GM12865 (cell line): ENCODE measurements at regions not wholly inside any gene's neighbourhood (a gene's known extent, or its start where the extent isn't known, plus 50 kb on each side); places are given as distances from the start of the nearest gene placed in this dataset.

Experiments
- DNase-seq: peaks from one replicate; pipeline ENCODE4 v3.0.0; 2010; ENCODE audit warnings: low read depth
- H3K4me3 ChIP-seq: 2 replicates; pipeline ENCODE4 v1.5.1; 2011; ENCODE audit warnings: mild to moderate bottlenecking, low read depth, low read length, control low read depth
- CTCF ChIP-seq: IDR thresholded peaks from 2 replicates; pipeline ENCODE4 v1.5.1; 2011; ENCODE audit warnings: low read length, control low read depth, low read depth, inconsistent platforms; ENCODE audit not compliant: insufficient read depth; ENCODE audit errors: missing control alignments

DNA sequence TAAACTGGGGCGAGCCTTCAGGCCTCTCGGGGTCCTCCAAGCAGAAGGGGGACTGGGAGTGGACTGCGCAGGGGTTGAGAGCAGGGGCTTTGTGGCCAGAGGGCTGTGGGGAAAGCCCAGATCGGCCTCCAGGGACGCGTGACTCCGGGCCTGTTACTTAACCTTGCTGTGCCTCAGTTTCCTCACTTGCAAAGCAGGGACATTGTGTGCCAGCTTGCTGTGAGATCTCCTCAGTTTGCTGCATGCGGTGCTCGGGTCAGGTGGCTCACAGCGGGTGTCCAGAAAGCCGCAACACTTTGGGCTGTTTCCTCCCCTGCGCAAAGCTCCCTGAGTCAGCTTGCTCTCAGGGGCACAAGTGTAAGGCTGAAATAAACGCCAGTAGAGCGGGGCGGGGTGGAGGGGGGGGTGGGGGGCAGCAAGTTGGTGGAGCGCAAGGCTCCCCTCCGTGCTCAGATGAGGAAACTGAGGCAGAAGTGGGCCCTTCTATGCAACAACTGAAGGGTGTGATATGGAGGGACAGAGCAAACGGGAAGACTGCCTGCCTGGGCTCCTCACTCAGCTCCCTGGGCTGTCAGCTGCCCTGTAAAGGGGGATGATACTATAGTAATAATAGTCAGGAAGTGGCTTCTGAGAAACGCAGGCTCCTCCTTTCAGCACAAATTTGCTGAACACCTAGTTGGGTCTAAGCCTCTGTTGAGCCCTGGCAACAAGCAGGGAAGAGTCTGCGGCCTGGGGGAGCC, 101.0 kb downstream of the HMX1 start:
- no peak overlapping the region for H3K4me3 ChIP-seq
- TF ChIP-seq CTCF: no peak
- DNase-seq: no peak

DNA sequence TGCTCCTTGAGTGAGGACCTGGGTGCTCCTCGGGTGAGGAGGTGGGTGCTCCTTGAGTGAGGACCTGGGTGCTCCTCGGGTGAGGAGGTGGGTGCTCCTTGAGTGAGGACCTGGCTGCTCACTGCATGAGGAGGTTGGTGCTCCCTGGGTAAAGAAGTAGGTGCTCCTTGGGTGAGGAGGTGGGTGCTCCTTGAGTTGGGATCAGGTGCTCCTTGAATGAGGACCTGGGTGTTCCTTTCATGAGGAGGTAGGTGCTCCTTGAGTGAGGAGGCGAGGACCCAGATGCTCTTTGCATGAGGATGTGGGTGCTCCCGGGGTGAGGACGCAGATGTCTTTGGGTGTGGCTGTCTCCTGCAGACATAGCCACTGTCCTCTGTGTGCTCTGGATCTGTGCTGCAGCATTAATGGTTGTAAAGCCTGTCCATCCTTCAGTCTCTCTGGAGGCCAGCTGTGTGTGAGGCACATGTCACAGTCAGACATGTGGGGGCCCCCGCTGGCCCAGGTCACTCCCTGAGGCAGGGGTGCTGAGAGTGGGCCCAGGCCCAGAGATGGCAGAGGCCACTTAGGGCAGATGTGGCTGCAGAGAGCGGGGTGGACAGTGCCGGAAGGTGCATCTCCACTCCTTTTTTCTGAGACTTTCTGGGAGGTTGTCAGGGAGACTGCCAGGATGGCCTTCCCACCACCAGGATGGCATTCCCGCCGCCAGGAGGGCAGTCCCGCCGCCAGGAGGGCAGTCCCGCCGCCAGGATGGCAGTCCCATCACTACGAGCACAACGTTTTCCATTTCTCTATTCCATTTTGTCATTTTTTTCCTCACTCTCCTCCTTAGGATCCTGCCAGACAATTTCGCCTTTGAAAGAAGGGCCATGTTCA, 101.8 kb downstream of the HMX1 start:
- H3K4me3 ChIP-seq: no peak overlapping the region
- no peak for TF ChIP-seq CTCF
- DNase-seq: no peak

DNA sequence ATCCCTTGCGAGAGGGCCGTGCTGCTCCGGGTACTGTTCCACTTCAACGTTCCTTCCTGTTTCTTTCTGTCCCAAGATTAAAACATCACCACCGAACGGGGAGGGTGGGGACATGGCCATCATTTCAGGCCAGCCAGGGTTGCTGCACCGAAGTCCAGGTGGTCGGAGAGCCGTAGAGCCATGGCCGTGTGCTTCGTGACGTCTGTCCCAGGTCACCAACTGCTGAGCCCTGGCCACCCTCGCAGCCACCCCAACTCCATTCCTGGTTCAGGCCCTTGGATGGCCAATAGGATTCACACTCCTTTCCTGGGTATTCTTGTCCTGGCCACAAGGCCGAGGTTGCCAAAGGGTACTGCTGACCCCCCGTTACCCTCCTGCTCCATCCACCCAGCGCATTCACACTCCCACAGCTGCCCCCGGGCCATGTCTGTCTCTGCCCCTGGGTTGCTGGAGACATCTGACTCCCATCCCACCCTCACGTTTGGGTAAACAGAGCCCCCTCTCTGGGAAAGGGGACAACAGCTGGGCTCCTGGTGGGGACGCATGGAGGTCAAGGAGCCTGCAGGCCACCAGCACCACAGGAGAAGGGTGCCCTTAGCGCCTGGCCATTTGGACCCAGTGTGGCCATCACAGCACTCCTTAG, 103.2 kb downstream of the HMX1 start:
- no peak overlapping the region for H3K4me3 ChIP-seq
- DNase-seq: no peak
- TF ChIP-seq CTCF: no peak

- no peak overlapping the region for H3K4me3 ChIP-seq
- no peak for TF ChIP-seq CTCF
- DNase-seq: no peak
Measured at GRCh38 chr4:8766610-8767009, 105.0 kb downstream of the HMX1 start.

GRCh38 chr4:8765631-8766590, 105.7 kb downstream of the HMX1 start:
- DNase-seq: no peak
- H3K4me3 ChIP-seq: no peak overlapping the region
- no peak for TF ChIP-seq CTCF

DNA sequence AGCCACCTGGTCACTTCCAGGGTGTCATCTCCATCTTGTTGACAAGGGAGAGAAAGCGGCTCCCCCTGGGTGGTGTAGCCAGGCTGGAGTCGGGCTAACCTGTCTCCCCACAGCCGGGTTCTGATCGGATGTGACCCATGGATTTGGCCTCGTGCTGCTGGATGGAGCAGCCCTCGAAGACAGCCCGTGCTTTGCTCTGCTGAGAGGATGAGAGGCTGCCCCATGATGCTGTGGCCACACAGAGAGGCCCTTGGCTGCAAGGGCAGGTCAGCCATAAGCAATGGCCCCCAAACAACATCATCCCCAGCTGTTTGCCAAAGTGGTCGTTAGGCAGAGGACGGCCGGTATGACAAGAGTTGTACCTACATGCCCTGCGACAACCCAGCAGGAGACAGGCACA, 106.6 kb downstream of the HMX1 start:
- H3K4me3 ChIP-seq: no peak overlapping the region
- DNase-seq: no peak
- TF ChIP-seq CTCF: no peak
